ENCODE measurements at regions not wholly inside any gene's neighbourhood (a gene's known extent, or its start where the extent isn't known, plus 50 kb on each side); places are given as distances from the start of the nearest gene placed in this dataset.

DNA sequence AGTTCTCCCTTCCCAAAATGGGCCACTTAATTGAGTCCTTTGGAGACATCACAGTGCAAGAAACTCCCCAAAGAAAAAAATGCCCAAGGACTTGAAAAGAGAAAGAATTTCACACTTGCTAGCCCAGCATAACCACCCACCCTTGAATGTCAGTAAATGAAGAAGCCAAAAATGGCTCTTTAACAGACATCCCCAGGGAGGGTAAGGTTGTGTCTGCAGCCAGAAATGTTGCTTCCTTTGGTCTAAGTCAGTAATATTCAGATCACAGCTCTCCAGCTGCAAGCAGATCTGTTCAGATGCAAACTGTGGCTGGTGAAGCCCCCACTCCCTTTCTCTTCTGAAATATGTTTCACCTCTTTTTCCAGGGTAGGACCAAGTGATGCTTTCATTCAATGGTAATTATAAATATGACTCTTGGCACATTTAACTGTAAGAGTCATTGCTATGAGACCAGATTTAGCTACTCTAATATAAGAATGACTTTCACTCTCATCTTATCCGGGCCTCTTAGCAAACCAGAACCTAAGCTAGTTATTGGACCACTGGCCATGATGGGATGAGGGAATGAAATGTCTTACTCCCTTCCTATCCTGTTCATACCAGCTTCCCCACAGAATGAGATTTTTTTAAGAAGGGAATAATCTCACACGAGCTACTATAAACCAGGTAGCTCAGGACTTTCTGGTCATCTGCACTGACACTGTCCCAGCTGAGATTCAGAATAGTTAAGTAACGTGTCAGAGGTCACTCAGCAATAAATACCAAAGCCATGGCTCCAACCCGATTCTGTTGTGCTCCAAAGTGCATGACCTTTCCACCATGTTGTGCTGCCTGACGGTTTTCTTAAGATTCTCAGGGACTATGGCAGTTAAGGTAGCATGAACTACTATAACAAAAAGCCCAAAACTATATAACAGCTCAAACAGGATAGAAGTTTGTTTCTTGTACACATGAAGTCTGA, 234.1 kb downstream of the FOXO1 start (continued):
- TF ChIP-seq, protein P1, sequence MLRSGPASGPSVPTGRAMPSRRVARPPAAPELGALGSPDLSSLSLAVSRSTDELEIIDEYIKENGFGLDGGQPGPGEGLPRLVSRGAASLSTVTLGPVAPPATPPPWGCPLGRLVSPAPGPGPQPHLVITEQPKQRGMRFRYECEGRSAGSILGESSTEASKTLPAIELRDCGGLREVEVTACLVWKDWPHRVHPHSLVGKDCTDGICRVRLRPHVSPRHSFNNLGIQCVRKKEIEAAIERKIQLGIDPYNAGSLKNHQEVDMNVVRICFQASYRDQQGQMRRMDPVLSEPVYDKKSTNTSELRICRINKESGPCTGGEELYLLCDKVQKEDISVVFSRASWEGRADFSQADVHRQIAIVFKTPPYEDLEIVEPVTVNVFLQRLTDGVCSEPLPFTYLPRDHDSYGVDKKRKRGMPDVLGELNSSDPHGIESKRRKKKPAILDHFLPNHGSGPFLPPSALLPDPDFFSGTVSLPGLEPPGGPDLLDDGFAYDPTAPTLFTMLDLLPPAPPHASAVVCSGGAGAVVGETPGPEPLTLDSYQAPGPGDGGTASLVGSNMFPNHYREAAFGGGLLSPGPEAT (IDR thresholded peaks at IDR 0.05; ENCODE audit: low read depth) = peak; percentile 60; the same call in 1 of the 2 replicates
- TF ChIP-seq, protein P2, sequence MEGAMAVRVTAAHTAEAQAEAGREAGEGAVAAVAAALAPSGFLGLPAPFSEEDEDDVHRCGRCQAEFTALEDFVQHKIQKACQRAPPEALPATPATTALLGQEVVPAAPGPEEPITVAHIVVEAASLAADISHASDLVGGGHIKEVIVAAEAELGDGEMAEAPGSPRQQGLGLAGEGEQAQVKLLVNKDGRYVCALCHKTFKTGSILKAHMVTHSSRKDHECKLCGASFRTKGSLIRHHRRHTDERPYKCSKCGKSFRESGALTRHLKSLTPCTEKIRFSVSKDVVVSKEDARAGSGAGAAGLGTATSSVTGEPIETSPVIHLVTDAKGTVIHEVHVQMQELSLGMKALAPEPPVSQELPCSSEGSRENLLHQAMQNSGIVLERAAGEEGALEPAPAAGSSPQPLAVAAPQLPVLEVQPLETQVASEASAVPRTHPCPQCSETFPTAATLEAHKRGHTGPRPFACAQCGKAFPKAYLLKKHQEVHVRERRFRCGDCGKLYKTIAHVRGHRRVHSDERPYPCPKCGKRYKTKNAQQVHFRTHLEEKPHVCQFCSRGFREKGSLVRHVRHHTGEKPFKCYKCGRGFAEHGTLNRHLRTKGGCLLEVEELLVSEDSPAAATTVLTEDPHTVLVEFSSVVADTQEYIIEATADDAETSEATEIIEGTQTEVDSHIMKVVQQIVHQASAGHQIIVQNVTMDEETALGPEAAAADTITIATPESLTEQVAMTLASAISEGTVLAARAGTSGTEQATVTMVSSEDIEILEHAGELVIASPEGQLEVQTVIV (IDR thresholded peaks at IDR 0.05; ENCODE audit: borderline replicate concordance, partially characterized antibody) = no peak
- TF ChIP-seq, protein P3, sequence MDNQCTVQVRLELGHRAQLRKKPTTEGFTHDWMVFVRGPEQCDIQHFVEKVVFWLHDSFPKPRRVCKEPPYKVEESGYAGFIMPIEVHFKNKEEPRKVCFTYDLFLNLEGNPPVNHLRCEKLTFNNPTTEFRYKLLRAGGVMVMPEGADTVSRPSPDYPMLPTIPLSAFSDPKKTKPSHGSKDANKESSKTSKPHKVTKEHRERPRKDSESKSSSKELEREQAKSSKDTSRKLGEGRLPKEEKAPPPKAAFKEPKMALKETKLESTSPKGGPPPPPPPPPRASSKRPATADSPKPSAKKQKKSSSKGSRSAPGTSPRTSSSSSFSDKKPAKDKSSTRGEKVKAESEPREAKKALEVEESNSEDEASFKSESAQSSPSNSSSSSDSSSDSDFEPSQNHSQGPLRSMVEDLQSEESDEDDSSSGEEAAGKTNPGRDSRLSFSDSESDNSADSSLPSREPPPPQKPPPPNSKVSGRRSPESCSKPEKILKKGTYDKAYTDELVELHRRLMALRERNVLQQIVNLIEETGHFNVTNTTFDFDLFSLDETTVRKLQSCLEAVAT (IDR thresholded peaks at IDR 0.05) = 0 out of 2 replicates have a peak, but pooled peaks have one; percentile 24
- TF ChIP-seq POU2F2 (IDR thresholded peaks at IDR 0.05; ENCODE audit: borderline replicate concordance, low read depth, low read length) (no peak), ZSCAN29 (IDR thresholded peaks at IDR 0.05) (no peak), ZNF217 (IDR thresholded peaks at IDR 0.05) (peak; percentile 59; the same call in 1 of the 2 replicates), DPF2 (IDR thresholded peaks at IDR 0.05) (peak; percentile 51; the same call in 1 of the 2 replicates), CHD4 (IDR thresholded peaks at IDR 0.05) (no peak), NBN (IDR thresholded peaks at IDR 0.05) (peak; percentile 65; the same call in 1 of the 2 replicates), NFYB (IDR thresholded peaks at IDR 0.05; ENCODE audit: insufficient read depth, low read depth, low read length) (no peak), SRF (IDR thresholded peaks at IDR 0.05; ENCODE audit: low read depth in 2 of 2, low read length in 2 of 2) (no peak), MYC (IDR thresholded peaks at IDR 0.05; ENCODE audit: insufficient read depth, insufficient read length, insufficient replicate concordance, low read length, severe bottlenecking) (no peak), MTA2 (IDR thresholded peaks at IDR 0.05; ENCODE audit: low read depth) (peak; percentile 74), PAX5 (IDR thresholded peaks at IDR 0.05; ENCODE audit: borderline replicate concordance, low read depth, low read length) (peak; percentile 45; the same call in 1 of the 2 replicates), MEF2B (IDR thresholded peaks at IDR 0.05; ENCODE audit: partially characterized antibody, poor library complexity, severe bottlenecking) (peak; percentile 95), RUNX3 (IDR thresholded peaks at IDR 0.05; ENCODE audit: low read length) (no peak), RB1 (IDR thresholded peaks at IDR 0.05; ENCODE audit: borderline replicate concordance) (no peak)
- TF ChIP-seq, protein P4, sequence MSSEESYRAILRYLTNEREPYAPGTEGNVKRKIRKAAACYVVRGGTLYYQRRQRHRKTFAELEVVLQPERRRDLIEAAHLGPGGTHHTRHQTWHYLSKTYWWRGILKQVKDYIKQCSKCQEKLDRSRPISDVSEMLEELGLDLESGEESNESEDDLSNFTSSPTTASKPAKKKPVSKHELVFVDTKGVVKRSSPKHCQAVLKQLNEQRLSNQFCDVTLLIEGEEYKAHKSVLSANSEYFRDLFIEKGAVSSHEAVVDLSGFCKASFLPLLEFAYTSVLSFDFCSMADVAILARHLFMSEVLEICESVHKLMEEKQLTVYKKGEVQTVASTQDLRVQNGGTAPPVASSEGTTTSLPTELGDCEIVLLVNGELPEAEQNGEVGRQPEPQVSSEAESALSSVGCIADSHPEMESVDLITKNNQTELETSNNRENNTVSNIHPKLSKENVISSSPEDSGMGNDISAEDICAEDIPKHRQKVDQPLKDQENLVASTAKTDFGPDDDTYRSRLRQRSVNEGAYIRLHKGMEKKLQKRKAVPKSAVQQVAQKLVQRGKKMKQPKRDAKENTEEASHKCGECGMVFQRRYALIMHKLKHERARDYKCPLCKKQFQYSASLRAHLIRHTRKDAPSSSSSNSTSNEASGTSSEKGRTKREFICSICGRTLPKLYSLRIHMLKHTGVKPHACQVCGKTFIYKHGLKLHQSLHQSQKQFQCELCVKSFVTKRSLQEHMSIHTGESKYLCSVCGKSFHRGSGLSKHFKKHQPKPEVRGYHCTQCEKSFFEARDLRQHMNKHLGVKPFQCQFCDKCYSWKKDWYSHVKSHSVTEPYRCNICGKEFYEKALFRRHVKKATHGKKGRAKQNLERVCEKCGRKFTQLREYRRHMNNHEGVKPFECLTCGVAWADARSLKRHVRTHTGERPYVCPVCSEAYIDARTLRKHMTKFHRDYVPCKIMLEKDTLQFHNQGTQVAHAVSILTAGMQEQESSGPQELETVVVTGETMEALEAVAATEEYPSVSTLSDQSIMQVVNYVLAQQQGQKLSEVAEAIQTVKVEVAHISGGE (CRISPR knock-in tag; IDR thresholded peaks at IDR 0.05) = no peak
- TF ChIP-seq, protein P5, sequence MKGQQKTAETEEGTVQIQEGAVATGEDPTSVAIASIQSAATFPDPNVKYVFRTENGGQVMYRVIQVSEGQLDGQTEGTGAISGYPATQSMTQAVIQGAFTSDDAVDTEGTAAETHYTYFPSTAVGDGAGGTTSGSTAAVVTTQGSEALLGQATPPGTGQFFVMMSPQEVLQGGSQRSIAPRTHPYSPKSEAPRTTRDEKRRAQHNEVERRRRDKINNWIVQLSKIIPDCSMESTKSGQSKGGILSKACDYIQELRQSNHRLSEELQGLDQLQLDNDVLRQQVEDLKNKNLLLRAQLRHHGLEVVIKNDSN (IDR thresholded peaks at IDR 0.05; ENCODE audit: borderline replicate concordance, extremely low read length, insufficient read depth, low read depth, low read length) = no peak
